ENCODE measurements at regions not wholly inside any gene's neighbourhood (a gene's known extent, or its start where the extent isn't known, plus 50 kb on each side); places are given as distances from the start of the nearest gene placed in this dataset.

GRCh38 chr13:18977857-18978256, 203.8 kb downstream of the TUBA3C start:
- TF ChIP-seq CHD1 (IDR thresholded peaks at IDR 0.05; ENCODE audit: low read depth, low read length) (no peak), USF2 (IDR thresholded peaks at IDR 0.05; ENCODE audit: borderline replicate concordance, low read depth, low read length) (no peak), MAX (IDR thresholded peaks at IDR 0.05; ENCODE audit: low read depth, low read length) (no peak), EP300 (IDR thresholded peaks at IDR 0.05; ENCODE audit: borderline replicate concordance in 1 of 2, control insufficient read depth in 1 of 2, low read depth in 2 of 2, low read length in 2 of 2) (no peak), YY1 (IDR thresholded peaks at IDR 0.05; ENCODE audit: low read depth, low read length) (no peak), CTCF (IDR thresholded peaks at IDR 0.05 in 2 of 3, conservative IDR thresholded peaks at IDR 0.05 in 1 of 3; ENCODE audit: control insufficient read depth in 2 of 3, extremely low read depth in 1 of 3, insufficient read depth in 1 of 3, low read depth in 3 of 3, low read length in 3 of 3) (no peak), LARP7 (IDR thresholded peaks at IDR 0.05) (no peak), SUZ12 (IDR thresholded peaks at IDR 0.05; ENCODE audit: unreplicated experiment) (no peak), NFYB (IDR thresholded peaks at IDR 0.05; ENCODE audit: insufficient read depth, low read depth, low read length) (no peak), SP1 (IDR thresholded peaks at IDR 0.05; ENCODE audit: low read depth, low read length) (no peak)

Measured in GM12878 (cell line).